Stimulated activated CD4-positive, alpha-beta T cell treated with anti-CD3 and anti-CD28 coated beads, Interleukin-12 subunit alpha, Interleukin-12 subunit beta, amount 100 ng/mL, for 48 hours (primary cell): ENCODE measurements at regions not wholly inside any gene's neighbourhood (a gene's known extent, or its start where the extent isn't known, plus 50 kb on each side); places are given as distances from the start of the nearest gene placed in this dataset.
"Not testable (repeated sequence)": the region's sequence is repeated elsewhere in the genome, so short reads cannot be mapped to it uniquely, and the experiment has no call there.

ENCODE experiments used
- DNase-seq, 3 donors: peaks; one replicate each; pipeline ENCODE4 v3.0.0-alpha.2; 2020; ENCODE audit warnings: low read depth in 2 of 3, low spot score in 1 of 3

GRCh38 chr18:11388755-11389680 is 220.4 kb upstream of the SLC35G4 start:
- DNase-seq = no peak

GRCh38 chr18:11387880-11388279 is 221.5 kb upstream of the SLC35G4 start:
- no peak for DNase-seq

GRCh38 chr18:11383381-11383780 is 226.0 kb upstream of the SLC35G4 start:
- DNase-seq = no peak

- no peak for DNase-seq
Measured at GRCh38 chr18:11380968-11381367, 228.4 kb upstream of the SLC35G4 start.

GRCh38 chr18:11379660-11380059 is 229.7 kb upstream of the SLC35G4 start:
- DNase-seq = no peak

GRCh38 chr18:11377766-11378540 is 228.6 kb upstream of the PIEZO2 start:
- no peak for DNase-seq

GRCh38 chr18:11372163-11372562 is 222.8 kb upstream of the PIEZO2 start:
- no peak for DNase-seq

- DNase-seq = no peak
Measured at GRCh38 chr18:11369556-11369955, 220.2 kb upstream of the PIEZO2 start.

GRCh38 chr18:11368020-11368419 is 218.7 kb upstream of the PIEZO2 start:
- no peak for DNase-seq

GRCh38 chr18:11367351-11367750 is 218.0 kb upstream of the PIEZO2 start:
- DNase-seq = no peak

- no peak for DNase-seq
Measured at GRCh38 chr18:11366410-11366809, 217.0 kb upstream of the PIEZO2 start.

GRCh38 chr18:11362856-11363255 is 213.5 kb upstream of the PIEZO2 start:
- DNase-seq = no peak

- DNase-seq = not testable (repeated sequence)
Measured at GRCh38 chr18:11361862-11362261, 212.5 kb upstream of the PIEZO2 start.

- DNase-seq = no peak
Measured at GRCh38 chr18:11357678-11358077, 208.3 kb upstream of the PIEZO2 start.

- DNase-seq = not testable (repeated sequence)
Measured at GRCh38 chr18:11344576-11344975, 195.2 kb upstream of the PIEZO2 start.

GRCh38 chr18:11343096-11343495 is 193.7 kb upstream of the PIEZO2 start:
- no peak for DNase-seq

- DNase-seq = not testable (repeated sequence)
Measured at GRCh38 chr18:11342115-11342514, 192.7 kb upstream of the PIEZO2 start.

GRCh38 chr18:11339188-11339775 is 189.9 kb upstream of the PIEZO2 start:
- DNase-seq = no peak

- DNase-seq = no peak
Measured at GRCh38 chr18:11336241-11336640, 186.9 kb upstream of the PIEZO2 start.

GRCh38 chr18:11327391-11328009 is 178.1 kb upstream of the PIEZO2 start:
- no peak for DNase-seq
